Esophagus squamous epithelium (tissue), 5 donors: ENCODE measurements at regions not wholly inside any gene's neighbourhood (a gene's known extent, or its start where the extent isn't known, plus 50 kb on each side); places are given as distances from the start of the nearest gene placed in this dataset.

Source experiments
- DNase-seq: peaks from one replicate; lab custom pipeline; 2025; lab: John Stamatoyannopoulos, UW
- H3K27ac ChIP-seq, 4 donors: fragments of 200-600 bp; sonication (generic); one replicate each; pipeline ENCODE4 v1.5.1; 2016 to 2019; ENCODE audit warnings: mild to moderate bottlenecking in 1 of 4
- H3K27me3 ChIP-seq, 4 donors: fragments of 200-600 bp; sonication (generic); 1 replicate in 3 of 4; 2 replicates in 1 of 4; pipeline versions ENCODE4 v1.5.1 to v1.6.0; 2017 to 2021; ENCODE audit warnings: antibody characterized with exemption in 1 of 4
- H3K36me3 ChIP-seq, 3 donors: fragments of 200-600 bp; sonication (generic); one replicate each; pipeline ENCODE4 v1.5.1; 2016 to 2019
- H3K4me1 ChIP-seq, 3 donors: fragments of 200-600 bp; sonication (generic); one replicate each; pipeline ENCODE4 v1.5.1; 2017 to 2019
- H3K4me3 ChIP-seq, 4 donors: fragments of 200-600 bp; sonication (generic); 1 replicate in 3 of 4; 2 replicates in 1 of 4; pipeline ENCODE4 v1.5.1; 2016 to 2019; ENCODE audit warnings: mild to moderate bottlenecking in 2 of 4, moderate library complexity in 1 of 4
- H3K9me3 ChIP-seq, 3 donors: fragments of 200-600 bp; sonication (generic); one replicate each; pipeline ENCODE4 v1.5.1; 2016 to 2019
- POLR2A ChIP-seq, 4 donors: fragments of 450-650 bp; IDR thresholded peaks; one replicate each; pipeline ENCODE4 v1.6.1; 2017; ENCODE audit warnings: antibody characterized with exemption in 4 of 4, mild to moderate bottlenecking in 4 of 4, moderate library complexity in 3 of 4
- WGBS, 2 donors: methylation state at CpG; one replicate each; pipeline ENCODE4 v1.1.5; 2018; 5-methylcytosine and 5-hydroxymethylcytosine counted together
- intact Hi-C: fragments of 100-400 bp; cut with DNase I; formaldehyde crosslinking; loops from one replicate; pipeline ENCODE4 v1.15.0; 2022
- TF ChIP-seq, protein P1 (sequence below), 6 experiments: fragments of 450-650 bp in 4 of 6; fragments of 200-600 bp in 2 of 6; sonication (generic) in 2 of 6; IDR thresholded peaks; one replicate each; pipeline ENCODE4 v1.5.1; 2016 to 2019; ENCODE audit warnings: antibody characterized with exemption in 6 of 6, mild to moderate bottlenecking in 4 of 6, moderate library complexity in 4 of 6
- donor health status: DM: yes; HTN: yes; CAD: no.

DNA sequence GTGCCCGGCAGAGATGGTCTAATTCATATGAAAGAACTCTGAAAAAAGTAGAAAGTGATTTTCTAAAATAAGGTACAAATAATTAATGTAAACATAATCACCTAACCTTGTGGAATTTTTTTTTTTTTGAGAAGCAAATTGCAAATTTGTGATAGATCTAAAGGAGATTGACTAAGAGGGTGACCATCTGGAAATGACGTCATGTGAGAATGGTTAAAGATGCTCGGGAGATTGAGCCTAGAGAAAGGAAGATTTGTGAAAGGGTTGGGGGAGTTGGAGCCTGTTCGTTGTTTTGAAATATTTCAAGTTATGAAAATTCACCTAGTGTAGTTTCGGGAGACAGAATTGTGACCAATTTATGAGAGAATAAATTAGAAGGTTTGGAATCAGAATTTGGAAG, 115.7 kb upstream of the ANK2 start:
- Histone ChIP-seq H3K36me3 (no peaks in the 10 kb centered on the region), H3K27me3 (no peaks in the 10 kb centered on the region), H3K4me3 (no peak overlapping the region), H3K4me1 (no peaks in the 10 kb centered on the region), H3K27ac (no peak overlapping the region), H3K9me3 (no peaks in the 10 kb centered on the region)
- no peak for DNase-seq
- intact Hi-C loops, result loop anchor here (10.0 kb wide), 1 partner anchor 299 kb away; the partner anchor contains the start of genes LARP7 and ZGRF1
- 59 to 68% methylated on average over 5 of the region's 5 CpGs for WGBS, 2 donors
- TF ChIP-seq POLR2A (IDR thresholded peaks at IDR 0.05), result no peak
- TF ChIP-seq, protein P1, sequence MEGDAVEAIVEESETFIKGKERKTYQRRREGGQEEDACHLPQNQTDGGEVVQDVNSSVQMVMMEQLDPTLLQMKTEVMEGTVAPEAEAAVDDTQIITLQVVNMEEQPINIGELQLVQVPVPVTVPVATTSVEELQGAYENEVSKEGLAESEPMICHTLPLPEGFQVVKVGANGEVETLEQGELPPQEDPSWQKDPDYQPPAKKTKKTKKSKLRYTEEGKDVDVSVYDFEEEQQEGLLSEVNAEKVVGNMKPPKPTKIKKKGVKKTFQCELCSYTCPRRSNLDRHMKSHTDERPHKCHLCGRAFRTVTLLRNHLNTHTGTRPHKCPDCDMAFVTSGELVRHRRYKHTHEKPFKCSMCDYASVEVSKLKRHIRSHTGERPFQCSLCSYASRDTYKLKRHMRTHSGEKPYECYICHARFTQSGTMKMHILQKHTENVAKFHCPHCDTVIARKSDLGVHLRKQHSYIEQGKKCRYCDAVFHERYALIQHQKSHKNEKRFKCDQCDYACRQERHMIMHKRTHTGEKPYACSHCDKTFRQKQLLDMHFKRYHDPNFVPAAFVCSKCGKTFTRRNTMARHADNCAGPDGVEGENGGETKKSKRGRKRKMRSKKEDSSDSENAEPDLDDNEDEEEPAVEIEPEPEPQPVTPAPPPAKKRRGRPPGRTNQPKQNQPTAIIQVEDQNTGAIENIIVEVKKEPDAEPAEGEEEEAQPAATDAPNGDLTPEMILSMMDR (IDR thresholded peaks at IDR 0.05), result no peak

GRCh38 chr4:112938461-112939058, 110.9 kb upstream of the ANK2 start:
- intact Hi-C loops, result loop anchor here (10.0 kb wide), 1 partner anchor 304 kb away; the partner anchor contains the start of genes LARP7 and ZGRF1
- WGBS, 2 donors, result 0 to 10% methylated on average over 1 of the region's 1 CpG
- TF ChIP-seq POLR2A (IDR thresholded peaks at IDR 0.05), result no peak
- TF ChIP-seq, protein P1 (IDR thresholded peaks at IDR 0.05), result peak; percentile 27 to 70 (median 60)
- Histone ChIP-seq H3K9me3 (no peaks in the 10 kb centered on the region), H3K27me3 (no peaks in the 10 kb centered on the region), H3K4me1 (no peaks in the 10 kb centered on the region), H3K27ac (no peak overlapping the region), H3K36me3 (no peaks in the 10 kb centered on the region), H3K4me3 (no peak overlapping the region)
- DNase-seq, result no peak

DNA sequence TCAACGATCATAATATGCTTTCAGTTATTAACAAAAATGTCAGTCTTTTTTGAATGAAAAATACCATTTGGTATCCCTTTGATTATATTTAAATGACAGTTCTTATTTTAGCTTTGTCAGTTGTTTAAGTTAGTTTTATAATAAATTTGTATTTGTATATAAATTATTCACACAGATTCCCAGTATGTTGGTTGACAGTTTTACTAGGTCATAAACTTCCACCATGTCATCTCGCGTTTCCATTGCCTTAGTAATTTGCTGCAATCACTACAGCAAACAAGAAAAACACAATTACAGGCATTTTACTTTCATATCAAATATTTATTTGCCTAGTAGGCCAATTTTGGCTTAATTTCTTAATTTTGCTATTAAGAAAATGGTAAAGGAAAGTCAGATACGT, 109.6 kb upstream of the ANK2 start:
- Histone ChIP-seq H3K4me3 (no peak overlapping the region), H3K4me1 (no peaks in the 10 kb centered on the region), H3K27ac (no peak overlapping the region), H3K27me3 (no peaks in the 10 kb centered on the region), H3K9me3 (no peaks in the 10 kb centered on the region), H3K36me3 (no peaks in the 10 kb centered on the region)
- TF ChIP-seq POLR2A (IDR thresholded peaks at IDR 0.05), result no peak
- TF ChIP-seq, protein P1 (IDR thresholded peaks at IDR 0.05), result no peak
- no peak for DNase-seq
- intact Hi-C loops, result loop anchor here (10.0 kb wide), 1 partner anchor 305 kb away; the partner anchor contains the start of genes LARP7 and ZGRF1
- 84 to 90% methylated on average over 4 of the region's 4 CpGs for WGBS, 2 donors

DNA sequence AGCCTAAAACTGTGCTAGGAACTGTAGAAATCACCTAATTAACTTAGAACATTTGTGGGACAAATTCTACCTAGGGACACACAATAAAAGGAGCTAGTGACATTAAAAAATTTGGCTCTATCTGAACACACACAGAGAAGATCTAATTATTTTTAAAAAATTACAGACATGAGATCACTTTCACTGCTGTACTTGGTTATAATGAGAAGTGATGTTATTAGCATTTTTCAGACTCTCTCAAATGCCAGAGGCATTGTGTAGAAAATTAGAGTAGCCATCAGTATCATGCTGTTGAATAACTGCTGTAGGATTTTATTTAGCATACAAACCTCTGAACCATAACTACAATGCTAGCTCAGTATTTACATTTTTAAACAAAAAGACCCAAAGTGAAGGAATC, 109.1 kb upstream of the ANK2 start:
- DNase-seq, result no peak
- no peak for TF ChIP-seq POLR2A (IDR thresholded peaks at IDR 0.05)
- TF ChIP-seq, protein P1 (IDR thresholded peaks at IDR 0.05), result no peak
- no peak overlapping the region for H3K4me3 ChIP-seq
- no peaks in the 10 kb centered on the region for H3K4me1 ChIP-seq
- no peaks in the 10 kb centered on the region for H3K36me3 ChIP-seq
- no peaks in the 10 kb centered on the region for H3K9me3 ChIP-seq
- no peak overlapping the region for H3K27ac ChIP-seq
- intact Hi-C loops, result no loop called here
- no peaks in the 10 kb centered on the region for H3K27me3 ChIP-seq

DNA sequence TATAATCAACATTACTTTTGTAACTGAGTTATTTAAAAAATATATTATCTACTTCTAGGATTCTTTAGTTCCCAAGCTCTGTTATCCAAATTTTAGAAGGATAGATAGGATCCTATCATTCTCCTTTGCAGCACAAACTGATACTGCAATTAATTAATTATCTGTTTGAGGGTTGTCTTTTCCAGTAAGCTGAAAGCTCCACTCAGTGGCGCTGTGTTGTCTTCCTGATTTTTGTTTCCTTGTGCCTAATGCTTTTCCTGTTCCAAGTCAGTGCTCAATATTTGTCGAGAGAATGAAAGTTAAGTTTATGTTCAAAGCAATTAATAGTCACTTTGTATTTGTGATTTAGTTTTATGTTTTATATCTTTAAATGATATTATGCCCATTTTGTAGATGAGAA, 107.4 kb upstream of the ANK2 start:
- Histone ChIP-seq H3K27me3 (no peaks in the 10 kb centered on the region), H3K36me3 (no peaks in the 10 kb centered on the region), H3K27ac (no peak overlapping the region), H3K4me3 (no peak overlapping the region), H3K4me1 (no peaks in the 10 kb centered on the region), H3K9me3 (no peaks in the 10 kb centered on the region)
- WGBS, 2 donors, result 60 to 62% methylated on average over 2 of the region's 2 CpGs
- no peak for DNase-seq
- intact Hi-C loops, result no loop called here
- TF ChIP-seq POLR2A (IDR thresholded peaks at IDR 0.05), result no peak
- TF ChIP-seq, protein P1 (IDR thresholded peaks at IDR 0.05), result no peak
